ENCODE measurements at regions not wholly inside any gene's neighbourhood (a gene's known extent, or its start where the extent isn't known, plus 50 kb on each side); places are given as distances from the start of the nearest gene placed in this dataset.

DNA sequence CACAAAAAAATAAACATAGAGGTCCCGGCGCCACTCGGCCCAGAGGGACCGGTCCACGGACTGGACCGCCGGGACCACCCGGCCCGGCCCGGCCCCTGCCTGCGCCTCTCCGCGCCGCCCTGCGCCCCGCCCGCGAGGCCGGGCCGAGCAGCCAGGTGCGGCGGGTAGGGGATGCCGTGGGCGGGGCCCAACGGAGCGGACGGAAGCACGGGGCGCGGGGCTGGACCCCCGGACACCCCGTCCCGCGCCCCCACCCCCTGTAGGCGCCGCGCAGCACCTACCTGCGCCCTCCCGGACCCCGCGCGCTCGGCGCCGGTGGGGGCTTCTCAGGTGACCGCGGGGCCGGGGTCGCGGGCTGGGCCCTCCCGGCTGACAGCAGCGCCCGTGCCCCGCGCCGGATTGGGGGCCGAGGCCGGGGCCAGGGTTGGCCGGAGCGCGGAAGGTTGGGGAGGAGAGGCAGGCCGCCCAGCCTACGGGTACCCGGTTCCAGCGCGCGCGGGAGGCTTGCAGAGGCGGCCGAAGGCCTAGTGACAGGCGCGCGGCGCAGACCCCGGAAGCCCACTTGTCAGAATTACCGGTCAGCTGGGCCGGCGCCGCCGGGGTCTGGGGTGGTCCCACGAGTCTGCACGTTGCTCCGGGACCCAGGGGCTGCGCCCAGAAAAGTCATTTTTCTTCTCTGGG lies 351.9 kb upstream of the CAMK1G start:
- intact Hi-C loops (cut with DNase I), result no loop called here
- TF ChIP-seq CTCF (IDR thresholded peaks at IDR 0.05), result no peak
- H3K4me3 ChIP-seq, result no peak overlapping the region
- H3K36me3 ChIP-seq, result no peaks in the 10 kb centered on the region
- H3K4me1 ChIP-seq, result no peaks in the 10 kb centered on the region
- peaks cover 0 to 5% of the 10 kb centered on the region in 2 donors for H3K9me3 ChIP-seq
- no peak for DNase-seq (ENCODE audit: low spot score in 2 of 2)
- H3K27me3 ChIP-seq, result no peaks in the 10 kb centered on the region
- no peak overlapping the region for H3K27ac ChIP-seq

- DNase-seq (ENCODE audit: low spot score in 2 of 2), result no peak
- Histone ChIP-seq H3K27ac (no peak overlapping the region), H3K4me3 (no peak overlapping the region), H3K36me3 (no peaks in the 10 kb centered on the region), H3K4me1 (no peaks in the 10 kb centered on the region), H3K27me3 (no peaks in the 10 kb centered on the region), H3K9me3 (peaks cover 0 to 5% of the 10 kb centered on the region in 2 donors)
- intact Hi-C loops (cut with DNase I), result no loop called here
- TF ChIP-seq CTCF (IDR thresholded peaks at IDR 0.05), result no peak
These were observed 351.3 kb upstream of the CAMK1G start for GRCh38 chr1:209232197-209232596.

- Histone ChIP-seq H3K36me3 (no peaks in the 10 kb centered on the region), H3K9me3 (peaks cover 0 to 5% of the 10 kb centered on the region in 2 donors), H3K27me3 (no peaks in the 10 kb centered on the region), H3K4me1 (no peaks in the 10 kb centered on the region), H3K27ac (no peak overlapping the region), H3K4me3 (no peak overlapping the region)
- DNase-seq (ENCODE audit: low spot score in 2 of 2), result no peak
- intact Hi-C loops (cut with DNase I), result no loop called here
- TF ChIP-seq CTCF (IDR thresholded peaks at IDR 0.05), result no peak
These were observed 350.8 kb upstream of the CAMK1G start for GRCh38 chr1:209232759-209233158.

- Histone ChIP-seq H3K9me3 (peaks cover 0 to 5% of the 10 kb centered on the region in 2 donors), H3K36me3 (no peaks in the 10 kb centered on the region), H3K27ac (no peak overlapping the region), H3K27me3 (no peaks in the 10 kb centered on the region), H3K4me1 (no peaks in the 10 kb centered on the region), H3K4me3 (no peak overlapping the region)
- no peak for DNase-seq (ENCODE audit: low spot score in 2 of 2)
- intact Hi-C loops (cut with DNase I), result no loop called here
- TF ChIP-seq CTCF (IDR thresholded peaks at IDR 0.05), result no peak
These were observed 348.3 kb upstream of the CAMK1G start for GRCh38 chr1:209235166-209235565.

GRCh38 chr1:209238356-209238755 lies 345.2 kb upstream of the CAMK1G start:
- Histone ChIP-seq H3K4me3 (no peak overlapping the region), H3K9me3 (no peaks in the 10 kb centered on the region), H3K36me3 (no peaks in the 10 kb centered on the region), H3K27me3 (no peaks in the 10 kb centered on the region), H3K27ac (no peak overlapping the region), H3K4me1 (no peaks in the 10 kb centered on the region)
- TF ChIP-seq CTCF (IDR thresholded peaks at IDR 0.05), result no peak
- no peak for DNase-seq (ENCODE audit: low spot score in 2 of 2)
- intact Hi-C loops (cut with DNase I), result no loop called here

- H3K4me1 ChIP-seq, result no peaks in the 10 kb centered on the region
These were observed 343.2 kb upstream of the CAMK1G start for GRCh38 chr1:209240351-209240750.

More at GRCh38 chr1:209240351-209240750, 343.2 kb upstream of the CAMK1G start:
- Histone ChIP-seq H3K4me3 (no peak overlapping the region), H3K27ac (no peak overlapping the region), H3K36me3 (no peaks in the 10 kb centered on the region), H3K9me3 (no peaks in the 10 kb centered on the region), H3K27me3 (no peaks in the 10 kb centered on the region)
- intact Hi-C loops (cut with DNase I), result no loop called here
- no peak for DNase-seq (ENCODE audit: low spot score in 2 of 2)
- TF ChIP-seq CTCF (IDR thresholded peaks at IDR 0.05), result no peak

All from ascending aorta (tissue), 2 donors.